ENCODE measurements at regions not wholly inside any gene's neighbourhood (a gene's known extent, or its start where the extent isn't known, plus 50 kb on each side); places are given as distances from the start of the nearest gene placed in this dataset.

- Histone ChIP-seq H3K4me1 (ENCODE audit: control insufficient read depth in 1 of 2, insufficient read depth in 2 of 2, low read length in 2 of 2) (no peaks in the 10 kb centered on the region), H3K27me3 (ENCODE audit: insufficient read depth, low read length) (no peaks in the 10 kb centered on the region), H3K9ac (ENCODE audit: low read length) (no peak overlapping the region), H3K4me2 (ENCODE audit: low read length) (no peak overlapping the region), H3K4me3 (replicated peaks in 1 of 2; ENCODE audit: low read depth in 1 of 2, low read length in 2 of 2) (no peak overlapping the region), H3K27ac (ENCODE audit: low read depth, low read length) (no peak overlapping the region), H3K9me3 (ENCODE audit: control insufficient read depth in 1 of 2, insufficient read depth in 1 of 2, low read depth in 1 of 2, low read length in 2 of 2) (no peaks in the 10 kb centered on the region), H4K20me1 (ENCODE audit: insufficient read depth) (no peaks in the 10 kb centered on the region), H3K9me2 (ENCODE audit: insufficient read depth) (no peaks in the 10 kb centered on the region), H3K36me3 (ENCODE audit: control insufficient read depth in 1 of 2, insufficient read depth in 2 of 2, low read length in 2 of 2) (no peaks in the 10 kb centered on the region), H2AFZ (ENCODE audit: low read depth, low read length, poor library complexity, severe bottlenecking) (no peak overlapping the region), H3K79me2 (ENCODE audit: insufficient read depth, low read length) (no peaks in the 10 kb centered on the region)
- CTCF ChIA-PET, result no interaction called here
- intact Hi-C loops (cut with micrococcal nuclease), result no loop called here
- RAD21 ChIA-PET (ENCODE audit: low non-redundant PET in 1 of 2, low total read pairs in 2 of 2, uncharacterized antibody in 2 of 2, unreplicated experiment in 2 of 2), result no interaction called here
- ATAC-seq, result no peak
- DNase-seq (ENCODE audit: low read depth, low spot score), result no peak
- TF ChIP-seq EZH2 (IDR thresholded peaks at IDR 0.05) (no peak), SRF (IDR thresholded peaks at IDR 0.05; ENCODE audit: low read depth) (no peak), CEBPB (IDR thresholded peaks at IDR 0.05; ENCODE audit: low read depth) (no peak), FOSL1 (IDR thresholded peaks at IDR 0.05; ENCODE audit: low read depth) (no peak), POLR2AphosphoS5 (IDR thresholded peaks at IDR 0.05; ENCODE audit: low read depth, low read length) (no peak), CBX3 (IDR thresholded peaks at IDR 0.05; ENCODE audit: low read depth) (no peak), REST (IDR thresholded peaks at IDR 0.05; ENCODE audit: low read depth) (no peak), JUND (IDR thresholded peaks at IDR 0.05) (no peak), ZFX (IDR thresholded peaks at IDR 0.05) (no peak), CTCF (IDR thresholded peaks at IDR 0.05 in 2 of 3, conservative IDR thresholded peaks at IDR 0.05 in 1 of 3; ENCODE audit: borderline replicate concordance in 1 of 3, insufficient read depth in 1 of 3, low read depth in 2 of 3, low read length in 2 of 3) (no peak)
- BruUV-seq (replicated peaks), result no TSS peak
- POLR2A ChIA-PET, result no interaction called here
Observed at GRCh38 chrX:39443240-39443639, 642.0 kb downstream of the MID1IP1 start.

Data from HCT116 (cell line).